KMS-11 (cell line): ENCODE measurements at regions not wholly inside any gene's neighbourhood (a gene's known extent, or its start where the extent isn't known, plus 50 kb on each side); places are given as distances from the start of the nearest gene placed in this dataset.

ENCODE experiments used
- H2AFZ ChIP-seq: fragments of 200-600 bp; sonication (generic); 2 replicates; pipeline ENCODE4 v1.6.1; 2016; ENCODE audit warnings: antibody characterized with exemption, mixed run types, low read depth
- H3K27ac ChIP-seq: fragments of 200-600 bp; sonication (generic); 2 replicates; pipeline ENCODE4 v1.6.1; 2016; ENCODE audit warnings: mild to moderate bottlenecking, mixed run types
- H3K27me3 ChIP-seq: fragments of 200-600 bp; sonication (generic); 2 replicates; pipeline ENCODE4 v1.6.1; 2017; ENCODE audit warnings: mild to moderate bottlenecking, low read depth, mixed run types, moderate library complexity; ENCODE audit not compliant: insufficient read depth
- H3K36me3 ChIP-seq: fragments of 200-600 bp; sonication (generic); 2 replicates; pipeline ENCODE4 v1.6.1; 2017; ENCODE audit warnings: mild to moderate bottlenecking, mixed run types; ENCODE audit not compliant: insufficient read depth
- H3K4me1 ChIP-seq: fragments of 200-600 bp; sonication (generic); 2 replicates; pipeline ENCODE4 v1.6.1; 2016; ENCODE audit warnings: mild to moderate bottlenecking, low read depth, mixed run types; ENCODE audit not compliant: poor library complexity, severe bottlenecking
- H3K4me2 ChIP-seq: fragments of 200-600 bp; sonication (generic); 2 replicates; pipeline ENCODE4 v1.7.0; 2016; ENCODE audit warnings: mild to moderate bottlenecking, mixed run types
- H3K4me3 ChIP-seq: fragments of 200-600 bp; sonication (generic); IDR thresholded peaks from 2 replicates; pipeline ENCODE4 v1.6.1; 2017; ENCODE audit warnings: low read depth, low read length, mixed read lengths; ENCODE audit not compliant: insufficient read depth
- H3K79me2 ChIP-seq: fragments of 200-600 bp; sonication (generic); 2 replicates; pipeline ENCODE4 v1.6.1; 2016; ENCODE audit warnings: low read depth, mixed run types; ENCODE audit not compliant: insufficient read depth
- H3K9ac ChIP-seq: fragments of 200-600 bp; sonication (generic); 2 replicates; pipeline ENCODE4 v1.6.1; 2016; ENCODE audit warnings: mild to moderate bottlenecking, mixed run types
- H4K20me1 ChIP-seq: fragments of 200-600 bp; sonication (generic); 2 replicates; pipeline ENCODE4 v1.6.1; 2016; ENCODE audit warnings: mild to moderate bottlenecking, mixed run types; ENCODE audit not compliant: insufficient read depth
- CTCF ChIP-seq: fragments of 200-600 bp; sonication (generic); conservative IDR thresholded peaks from 2 replicates; pipeline ENCODE4 v1.6.1; 2017; ENCODE audit warnings: low read depth, mild to moderate bottlenecking, antibody characterized with exemption, low read length, moderate library complexity, mixed read lengths

GRCh38 chr9:25513509-25514033, 164.7 kb downstream of the TUSC1 start:
- Histone ChIP-seq H3K36me3 (no peaks in the 10 kb centered on the region), H3K4me1 (no peaks in the 10 kb centered on the region), H3K4me2 (no peak overlapping the region), H3K4me3 (no peak overlapping the region), H4K20me1 (no peaks in the 10 kb centered on the region), H2AFZ (no peak overlapping the region), H3K27me3 (no peaks in the 10 kb centered on the region), H3K27ac (no peak overlapping the region), H3K79me2 (no peaks in the 10 kb centered on the region), H3K9ac (no peak overlapping the region)
- TF ChIP-seq CTCF: no peak

- no peak for TF ChIP-seq CTCF
Observed at GRCh38 chr9:25505644-25506043, 172.6 kb downstream of the TUSC1 start.

GRCh38 chr9:25481372-25481771, 196.9 kb downstream of the TUSC1 start:
- no peak for TF ChIP-seq CTCF
- H3K27me3 ChIP-seq: no peaks in the 10 kb centered on the region
- H4K20me1 ChIP-seq: no peaks in the 10 kb centered on the region
- H3K4me2 ChIP-seq: no peak overlapping the region
- H3K4me1 ChIP-seq: no peaks in the 10 kb centered on the region
- no peaks in the 10 kb centered on the region for H3K79me2 ChIP-seq
- H3K9ac ChIP-seq: no peak overlapping the region
- no peak overlapping the region for H3K27ac ChIP-seq
- H3K4me3 ChIP-seq: no peak overlapping the region
- no peaks in the 10 kb centered on the region for H3K36me3 ChIP-seq
- no peak overlapping the region for H2AFZ ChIP-seq

More at GRCh38 chr9:25505644-25506043, 172.6 kb downstream of the TUSC1 start:
- Histone ChIP-seq H3K79me2 (no peaks in the 10 kb centered on the region), H3K9ac (no peak overlapping the region), H3K36me3 (no peaks in the 10 kb centered on the region), H3K4me1 (no peaks in the 10 kb centered on the region), H3K4me2 (no peak overlapping the region), H4K20me1 (no peaks in the 10 kb centered on the region), H2AFZ (no peak overlapping the region), H3K4me3 (no peak overlapping the region), H3K27me3 (no peaks in the 10 kb centered on the region), H3K27ac (no peak overlapping the region)

- Histone ChIP-seq H4K20me1 (no peaks in the 10 kb centered on the region), H3K27me3 (no peaks in the 10 kb centered on the region), H3K4me1 (no peaks in the 10 kb centered on the region), H3K79me2 (no peaks in the 10 kb centered on the region), H3K9ac (no peak overlapping the region), H3K27ac (no peak overlapping the region), H2AFZ (no peak overlapping the region), H3K4me3 (no peak overlapping the region), H3K36me3 (no peaks in the 10 kb centered on the region), H3K4me2 (no peak overlapping the region)
- TF ChIP-seq CTCF: no peak
Observed at GRCh38 chr9:25480696-25481095, 197.5 kb downstream of the TUSC1 start.
